ENCODE measurements at regions not wholly inside any gene's neighbourhood (a gene's known extent, or its start where the extent isn't known, plus 50 kb on each side); places are given as distances from the start of the nearest gene placed in this dataset.

GRCh38 chr3:180359953-180360279 lies 242.0 kb upstream of the TTC14 start:
- WGBS, 2 donors = 45 to 51% methylated on average over 2 of the region's 2 CpGs
- no peaks in the 10 kb centered on the region for H3K4me1 ChIP-seq
- no peaks in the 10 kb centered on the region for H3K27me3 ChIP-seq
- peaks cover 0 to 8% (median 0%) of the 10 kb centered on the region in 11 donors for H3K9me3 ChIP-seq
- no peak for DNase-seq
- no peak overlapping the region for H3K27ac ChIP-seq
- no peak for TF ChIP-seq CTCF (IDR thresholded peaks at IDR 0.05)
- ATAC-seq = no peak
- intact Hi-C loops (cut with DNase I) = no loop called here
- no peak overlapping the region for H3K4me3 ChIP-seq
- H3K36me3 ChIP-seq = no peaks in the 10 kb centered on the region

GRCh38 chr3:180362081-180362480 lies 239.9 kb upstream of the TTC14 start:
- H3K36me3 ChIP-seq = no peaks in the 10 kb centered on the region
- ATAC-seq = no peak
- H3K27ac ChIP-seq = no peak overlapping the region
- no peak overlapping the region for H3K4me3 ChIP-seq
- H3K4me1 ChIP-seq = no peaks in the 10 kb centered on the region
- TF ChIP-seq CTCF (IDR thresholded peaks at IDR 0.05) = no peak
- intact Hi-C loops (cut with DNase I) = no loop called here
- no peaks in the 10 kb centered on the region for H3K27me3 ChIP-seq
- peaks cover 0 to 12% (median 0%) of the 10 kb centered on the region in 11 donors for H3K9me3 ChIP-seq
- no peak for DNase-seq

GRCh38 chr3:180375831-180376230 lies 226.1 kb upstream of the TTC14 start:
- ATAC-seq (no peak), DNase-seq (no peak)
- WGBS, 2 donors = 41 to 49% methylated on average over 3 of the region's 3 CpGs
- Histone ChIP-seq H3K27me3 (no peaks in the 10 kb centered on the region), H3K4me1 (no peaks in the 10 kb centered on the region), H3K9me3 (peaks cover 0 to 20% (median 0%) of the 10 kb centered on the region in 11 donors), H3K4me3 (no peak overlapping the region), H3K36me3 (no peaks in the 10 kb centered on the region), H3K27ac (no peak overlapping the region)
- TF ChIP-seq CTCF (IDR thresholded peaks at IDR 0.05) = no peak
- intact Hi-C loops (cut with DNase I) = loop anchor here in 1 of 10 donors (10.0 kb wide), 1 partner anchor 1081 kb away; no protein-coding TSS in a partner anchor

GRCh38 chr3:180378496-180378895 lies 223.5 kb upstream of the TTC14 start:
- H3K4me1 ChIP-seq = no peaks in the 10 kb centered on the region
- TF ChIP-seq CTCF (IDR thresholded peaks at IDR 0.05) = no peak
- no peak overlapping the region for H3K27ac ChIP-seq
- DNase-seq = no peak
- H3K9me3 ChIP-seq = peaks cover 0 to 7% (median 0%) of the 10 kb centered on the region in 11 donors
- no peak for ATAC-seq
- H3K36me3 ChIP-seq = no peaks in the 10 kb centered on the region
- intact Hi-C loops (cut with DNase I) = loop anchor here in 1 of 10 donors (10.0 kb wide), 1 partner anchor 1084 kb away; no protein-coding TSS in a partner anchor
- H3K4me3 ChIP-seq = no peak overlapping the region
- 79 to 83% methylated on average over 4 of the region's 4 CpGs for WGBS, 2 donors
- H3K27me3 ChIP-seq = no peaks in the 10 kb centered on the region

Measured in heart right ventricle (tissue), 16 donors.